ENCODE measurements at regions not wholly inside any gene's neighbourhood (a gene's known extent, or its start where the extent isn't known, plus 50 kb on each side); places are given as distances from the start of the nearest gene placed in this dataset.
"Not testable (repeated sequence)": the region's sequence is repeated elsewhere in the genome, so short reads cannot be mapped to it uniquely, and the experiment has no call there.

- not testable (repeated sequence) for DNase-seq (ENCODE audit: low read depth in 2 of 2); H4K20me1 ChIP-seq (ENCODE audit: control insufficient read depth, extremely low read depth, insufficient read depth, low read length); H3K36me3 ChIP-seq (ENCODE audit: control insufficient read depth, insufficient read depth, low read length)
These were observed 141.0 kb downstream of the GOLGA6L22 start for GRCh38 chr15:22599526-22600320.

DNA sequence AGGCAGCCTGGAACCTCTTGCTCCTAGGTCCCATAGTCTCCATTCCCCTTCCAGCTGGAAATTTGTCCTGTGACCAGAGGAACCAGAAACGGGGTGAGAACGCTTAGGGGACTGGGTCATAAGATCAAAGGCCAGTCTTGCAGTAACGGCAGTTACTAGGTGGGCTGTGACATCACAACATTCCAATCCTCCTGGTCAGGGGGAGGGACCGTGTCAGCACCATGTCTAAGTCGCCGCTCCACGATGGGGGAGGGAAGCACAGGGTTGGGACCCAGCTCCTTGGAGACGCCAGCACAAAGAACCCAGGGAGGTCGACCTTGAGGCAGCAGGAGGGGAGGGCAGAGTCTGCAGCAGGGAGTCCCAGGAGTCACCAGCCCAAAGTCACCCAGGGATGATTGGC lies 158.3 kb downstream of the GOLGA6L22 start:
- H3K4me1 ChIP-seq (ENCODE audit: control insufficient read depth, extremely low read depth, insufficient read depth, low read length); H3K27ac ChIP-seq (ENCODE audit: insufficient read depth, low read length); H4K20me1 ChIP-seq (ENCODE audit: control insufficient read depth, extremely low read depth, insufficient read depth, low read length); H3K27me3 ChIP-seq (ENCODE audit: control insufficient read depth, insufficient read depth, low read length); H3K4me3 ChIP-seq (replicated peaks in 1 of 4; ENCODE audit: control extremely low read depth in 1 of 4, insufficient read depth in 1 of 4, low read depth in 3 of 4, low read length in 4 of 4); H3K79me2 ChIP-seq (ENCODE audit: control insufficient read depth, insufficient read depth, low read length); DNase-seq (ENCODE audit: low read depth in 2 of 2); H3K36me3 ChIP-seq (ENCODE audit: control insufficient read depth, insufficient read depth, low read length); H2AFZ ChIP-seq (ENCODE audit: low read length); H3K9me3 ChIP-seq (ENCODE audit: control insufficient read depth, insufficient read depth, low read depth, low read length); H3K9ac ChIP-seq (ENCODE audit: insufficient read depth, low read length); H3K4me2 ChIP-seq (ENCODE audit: extremely low read depth, insufficient read depth, low read length): not testable (repeated sequence)

More at GRCh38 chr15:22599526-22600320, 141.0 kb downstream of the GOLGA6L22 start:
- H3K4me2 ChIP-seq (ENCODE audit: extremely low read depth, insufficient read depth, low read length); H3K9ac ChIP-seq (ENCODE audit: insufficient read depth, low read length); H3K27ac ChIP-seq (ENCODE audit: insufficient read depth, low read length); H3K9me3 ChIP-seq (ENCODE audit: control insufficient read depth, insufficient read depth, low read depth, low read length); H3K27me3 ChIP-seq (ENCODE audit: control insufficient read depth, insufficient read depth, low read length); H3K4me3 ChIP-seq (replicated peaks in 1 of 4; ENCODE audit: control extremely low read depth in 1 of 4, insufficient read depth in 1 of 4, low read depth in 3 of 4, low read length in 4 of 4); H2AFZ ChIP-seq (ENCODE audit: low read length); H3K4me1 ChIP-seq (ENCODE audit: control insufficient read depth, extremely low read depth, insufficient read depth, low read length); H3K79me2 ChIP-seq (ENCODE audit: control insufficient read depth, insufficient read depth, low read length): not testable (repeated sequence)

GRCh38 chr15:22631789-22632188 lies 154.7 kb upstream of the NIPA1 start:
- not testable (repeated sequence) for H3K36me3 ChIP-seq (ENCODE audit: control insufficient read depth, insufficient read depth, low read length); H3K4me3 ChIP-seq (replicated peaks in 1 of 4; ENCODE audit: control extremely low read depth in 1 of 4, insufficient read depth in 1 of 4, low read depth in 3 of 4, low read length in 4 of 4); H4K20me1 ChIP-seq (ENCODE audit: control insufficient read depth, extremely low read depth, insufficient read depth, low read length); H2AFZ ChIP-seq (ENCODE audit: low read length); H3K27me3 ChIP-seq (ENCODE audit: control insufficient read depth, insufficient read depth, low read length); H3K27ac ChIP-seq (ENCODE audit: insufficient read depth, low read length); H3K9ac ChIP-seq (ENCODE audit: insufficient read depth, low read length); H3K9me3 ChIP-seq (ENCODE audit: control insufficient read depth, insufficient read depth, low read depth, low read length); DNase-seq (ENCODE audit: low read depth in 2 of 2); H3K4me2 ChIP-seq (ENCODE audit: extremely low read depth, insufficient read depth, low read length); H3K79me2 ChIP-seq (ENCODE audit: control insufficient read depth, insufficient read depth, low read length); H3K4me1 ChIP-seq (ENCODE audit: control insufficient read depth, extremely low read depth, insufficient read depth, low read length)

- not testable (repeated sequence) for H2AFZ ChIP-seq (ENCODE audit: low read length); H3K4me1 ChIP-seq (ENCODE audit: control insufficient read depth, extremely low read depth, insufficient read depth, low read length); H3K4me3 ChIP-seq (replicated peaks in 1 of 4; ENCODE audit: control extremely low read depth in 1 of 4, insufficient read depth in 1 of 4, low read depth in 3 of 4, low read length in 4 of 4); DNase-seq (ENCODE audit: low read depth in 2 of 2); H3K4me2 ChIP-seq (ENCODE audit: extremely low read depth, insufficient read depth, low read length); H3K27ac ChIP-seq (ENCODE audit: insufficient read depth, low read length); H4K20me1 ChIP-seq (ENCODE audit: control insufficient read depth, extremely low read depth, insufficient read depth, low read length); H3K9ac ChIP-seq (ENCODE audit: insufficient read depth, low read length); H3K79me2 ChIP-seq (ENCODE audit: control insufficient read depth, insufficient read depth, low read length); H3K36me3 ChIP-seq (ENCODE audit: control insufficient read depth, insufficient read depth, low read length); H3K9me3 ChIP-seq (ENCODE audit: control insufficient read depth, insufficient read depth, low read depth, low read length); H3K27me3 ChIP-seq (ENCODE audit: control insufficient read depth, insufficient read depth, low read length)
These were observed 146.5 kb upstream of the NIPA1 start for GRCh38 chr15:22639983-22640382.

GRCh38 chr15:22649458-22649857 lies 137.0 kb upstream of the NIPA1 start:
- not testable (repeated sequence) for H4K20me1 ChIP-seq (ENCODE audit: control insufficient read depth, extremely low read depth, insufficient read depth, low read length); H3K4me2 ChIP-seq (ENCODE audit: extremely low read depth, insufficient read depth, low read length); H3K27ac ChIP-seq (ENCODE audit: insufficient read depth, low read length); H2AFZ ChIP-seq (ENCODE audit: low read length); H3K9me3 ChIP-seq (ENCODE audit: control insufficient read depth, insufficient read depth, low read depth, low read length); DNase-seq (ENCODE audit: low read depth in 2 of 2); H3K9ac ChIP-seq (ENCODE audit: insufficient read depth, low read length); H3K36me3 ChIP-seq (ENCODE audit: control insufficient read depth, insufficient read depth, low read length); H3K4me1 ChIP-seq (ENCODE audit: control insufficient read depth, extremely low read depth, insufficient read depth, low read length); H3K27me3 ChIP-seq (ENCODE audit: control insufficient read depth, insufficient read depth, low read length); H3K79me2 ChIP-seq (ENCODE audit: control insufficient read depth, insufficient read depth, low read length); H3K4me3 ChIP-seq (replicated peaks in 1 of 4; ENCODE audit: control extremely low read depth in 1 of 4, insufficient read depth in 1 of 4, low read depth in 3 of 4, low read length in 4 of 4)

GRCh38 chr15:22651179-22651578 lies 135.3 kb upstream of the NIPA1 start:
- not testable (repeated sequence) for H3K9ac ChIP-seq (ENCODE audit: insufficient read depth, low read length); H3K79me2 ChIP-seq (ENCODE audit: control insufficient read depth, insufficient read depth, low read length); H3K4me2 ChIP-seq (ENCODE audit: extremely low read depth, insufficient read depth, low read length); H3K27ac ChIP-seq (ENCODE audit: insufficient read depth, low read length); H3K36me3 ChIP-seq (ENCODE audit: control insufficient read depth, insufficient read depth, low read length); H3K27me3 ChIP-seq (ENCODE audit: control insufficient read depth, insufficient read depth, low read length); H2AFZ ChIP-seq (ENCODE audit: low read length); DNase-seq (ENCODE audit: low read depth in 2 of 2); H4K20me1 ChIP-seq (ENCODE audit: control insufficient read depth, extremely low read depth, insufficient read depth, low read length); H3K4me1 ChIP-seq (ENCODE audit: control insufficient read depth, extremely low read depth, insufficient read depth, low read length); H3K4me3 ChIP-seq (replicated peaks in 1 of 4; ENCODE audit: control extremely low read depth in 1 of 4, insufficient read depth in 1 of 4, low read depth in 3 of 4, low read length in 4 of 4); H3K9me3 ChIP-seq (ENCODE audit: control insufficient read depth, insufficient read depth, low read depth, low read length)

Measured in fibroblast of lung (primary cell).